GM23338 (cell line): ENCODE measurements at regions not wholly inside any gene's neighbourhood (a gene's known extent, or its start where the extent isn't known, plus 50 kb on each side); places are given as distances from the start of the nearest gene placed in this dataset.

Experiments
- CREB1 ChIP-seq: fragments of 250-450 bp; sonication (Bioruptor Pico); IDR thresholded peaks from 2 replicates; pipeline ENCODE4 v1.5.0; 2020; ENCODE audit warnings: low read depth, mild to moderate bottlenecking, moderate library complexity
- CTCF ChIP-seq, 2 experiments: fragments of 200-600 bp in 1 of 2; sonication (generic) in 1 of 2; conservative IDR thresholded peaks; 2 replicates each; pipeline versions ENCODE4 v1.5.1 to v1.6.1; 2016 to 2017; ENCODE audit warnings: antibody characterized with exemption in 2 of 2, low read depth in 2 of 2, mild to moderate bottlenecking in 2 of 2, moderate library complexity in 1 of 2
- EZH2 ChIP-seq: fragments of 200-600 bp; sonication (generic); IDR thresholded peaks from one replicate; pipeline ENCODE4 v1.8.0; 2017; ENCODE audit warnings: antibody characterized with exemption, mild to moderate bottlenecking, low read depth; ENCODE audit not compliant: unreplicated experiment
- EZH2phosphoT487 ChIP-seq: fragments of 200-600 bp; sonication (generic); IDR thresholded peaks from one replicate; pipeline ENCODE4 v1.8.1; 2018; ENCODE audit warnings: antibody characterized with exemption; ENCODE audit not compliant: unreplicated experiment
- JUNB ChIP-seq: IDR thresholded peaks from one replicate; pipeline ENCODE4 v1.6.1; 2016; ENCODE audit warnings: antibody characterized with exemption; ENCODE audit not compliant: unreplicated experiment
- NANOG ChIP-seq: IDR thresholded peaks from 2 replicates; pipeline ENCODE4 v1.6.1; 2016; ENCODE audit warnings: antibody characterized with exemption, borderline replicate concordance
- POLR2AphosphoS5 ChIP-seq: IDR thresholded peaks from 2 replicates; pipeline ENCODE4 v1.6.1; 2016; ENCODE audit warnings: antibody characterized with exemption, low read depth
- REST ChIP-seq: IDR thresholded peaks from one replicate; pipeline ENCODE4 v1.6.1; 2018; ENCODE audit warnings: antibody characterized with exemption; ENCODE audit not compliant: unreplicated experiment
- STAT1 ChIP-seq: IDR thresholded peaks from one replicate; pipeline ENCODE4 v1.6.1; 2016; ENCODE audit warnings: antibody characterized with exemption; ENCODE audit not compliant: unreplicated experiment
- ZNF331 ChIP-seq: fragments of 250-450 bp; sonication (Bioruptor Pico); IDR thresholded peaks from 2 replicates; pipeline ENCODE4 v1.5.0; 2020; ENCODE audit warnings: low read depth, mild to moderate bottlenecking, moderate library complexity

GRCh38 chr16:26647870-26648269 lies 418.9 kb upstream of the C16orf82 start:
- TF ChIP-seq ZNF331, result no peak
- TF ChIP-seq CTCF (conservative IDR thresholded peaks at IDR 0.05; ENCODE audit: low read depth in 2 of 2), result no peak
- no peak for TF ChIP-seq REST
- TF ChIP-seq POLR2AphosphoS5, result no peak
- TF ChIP-seq EZH2, result no peak
- no peak for TF ChIP-seq JUNB
- no peak for TF ChIP-seq CREB1
- TF ChIP-seq NANOG, result no peak
- TF ChIP-seq EZH2phosphoT487, result no peak
- TF ChIP-seq STAT1, result no peak
